ENCODE measurements at regions not wholly inside any gene's neighbourhood (a gene's known extent, or its start where the extent isn't known, plus 50 kb on each side); places are given as distances from the start of the nearest gene placed in this dataset.

GRCh38 chr3:159654183-159655134, 334.2 kb upstream of the IL12A start:
- H3K27ac ChIP-seq (ENCODE audit: low read depth, low read length) = no peak overlapping the region
- no peaks in the 10 kb centered on the region for H3K36me3 ChIP-seq (ENCODE audit: control insufficient read depth in 1 of 2, insufficient read depth in 2 of 2, low read length in 2 of 2)
- DNase-seq (ENCODE audit: low read depth, low spot score) (no peak), ATAC-seq (no peak)
- no peaks in the 10 kb centered on the region for H3K9me2 ChIP-seq (ENCODE audit: insufficient read depth)
- TF ChIP-seq TCF7L2 (IDR thresholded peaks at IDR 0.05; ENCODE audit: borderline replicate concordance, extremely low read depth, insufficient read depth, insufficient read length) (no peak), CTCF (IDR thresholded peaks at IDR 0.05 in 2 of 3, conservative IDR thresholded peaks at IDR 0.05 in 1 of 3; ENCODE audit: borderline replicate concordance in 1 of 3, insufficient read depth in 1 of 3, low read depth in 2 of 3, low read length in 2 of 3) (no peak), SIN3A (IDR thresholded peaks at IDR 0.05; ENCODE audit: low read depth) (no peak), ELF1 (IDR thresholded peaks at IDR 0.05; ENCODE audit: borderline replicate concordance, low read depth) (no peak), POLR2AphosphoS5 (IDR thresholded peaks at IDR 0.05; ENCODE audit: low read depth, low read length) (no peak), SRF (IDR thresholded peaks at IDR 0.05; ENCODE audit: low read depth) (no peak), POLR2A (IDR thresholded peaks at IDR 0.05; ENCODE audit: borderline replicate concordance, extremely low read depth, insufficient read depth, insufficient read length) (no peak), ATF3 (IDR thresholded peaks at IDR 0.05) (no peak), ZNF274 (IDR thresholded peaks at IDR 0.05; ENCODE audit: low read depth, low read length) (no peak), ZFX (IDR thresholded peaks at IDR 0.05) (no peak), EZH2 (IDR thresholded peaks at IDR 0.05) (no peak), SP1 (IDR thresholded peaks at IDR 0.05; ENCODE audit: low read depth) (no peak), CBX3 (IDR thresholded peaks at IDR 0.05; ENCODE audit: low read depth) (no peak), EZH2phosphoT487 (IDR thresholded peaks at IDR 0.05; ENCODE audit: borderline replicate concordance) (no peak), EGR1 (IDR thresholded peaks at IDR 0.05; ENCODE audit: low read depth) (no peak), REST (IDR thresholded peaks at IDR 0.05; ENCODE audit: low read depth) (no peak), YY1 (IDR thresholded peaks at IDR 0.05; ENCODE audit: extremely low read depth, insufficient replicate concordance, low read depth, low read length) (no peak), CEBPB (IDR thresholded peaks at IDR 0.05; ENCODE audit: low read depth) (no peak)
- H3K79me2 ChIP-seq (ENCODE audit: insufficient read depth, low read length) = no peaks in the 10 kb centered on the region
- BruUV-seq (replicated peaks) = no TSS peak
- H3K4me2 ChIP-seq (ENCODE audit: low read length) = no peak overlapping the region
- POLR2A ChIA-PET = no interaction called here
- no peak overlapping the region for H3K4me3 ChIP-seq (replicated peaks in 1 of 2; ENCODE audit: low read depth in 1 of 2, low read length in 2 of 2)
- no peaks in the 10 kb centered on the region for H3K27me3 ChIP-seq (ENCODE audit: insufficient read depth, low read length)
- H3K9ac ChIP-seq (ENCODE audit: low read length) = no peak overlapping the region
- intact Hi-C loops (cut with micrococcal nuclease) = no loop called here
- H4K20me1 ChIP-seq (ENCODE audit: insufficient read depth) = no peaks in the 10 kb centered on the region
- RAD21 ChIA-PET (ENCODE audit: low non-redundant PET in 1 of 2, low total read pairs in 2 of 2, uncharacterized antibody in 2 of 2, unreplicated experiment in 2 of 2) = no interaction called here
- CTCF ChIA-PET = no interaction called here
- no peaks in the 10 kb centered on the region for H3K4me1 ChIP-seq (ENCODE audit: control insufficient read depth in 1 of 2, insufficient read depth in 2 of 2, low read length in 2 of 2)
- H2AFZ ChIP-seq (ENCODE audit: low read depth, low read length, poor library complexity, severe bottlenecking) = no peak overlapping the region
- H3K9me3 ChIP-seq (ENCODE audit: control insufficient read depth in 1 of 2, insufficient read depth in 1 of 2, low read depth in 1 of 2, low read length in 2 of 2) = no peaks in the 10 kb centered on the region

All from HCT116 (cell line).